Liver (tissue), 8 donors: ENCODE measurements at regions not wholly inside any gene's neighbourhood (a gene's known extent, or its start where the extent isn't known, plus 50 kb on each side); places are given as distances from the start of the nearest gene placed in this dataset.

Source experiments
- DNase-seq: peaks from one replicate; pipeline ENCODE4 v3.0.0-alpha.2; 2017; ENCODE audit warnings: low spot score
- H3K27ac ChIP-seq, 2 donors: one replicate each; pipeline ENCODE4 v1.7.0; 2013; ENCODE audit warnings: inconsistent platforms in 2 of 2, low read length in 2 of 2, control low read depth in 1 of 2, low read depth in 1 of 2, mild to moderate bottlenecking in 1 of 2
- H3K27me3 ChIP-seq, 4 donors: one replicate each; pipeline versions ENCODE4 v1.6.1 to v1.7.0; 2013; ENCODE audit warnings: low read length in 3 of 4, inconsistent platforms in 1 of 4, mild to moderate bottlenecking in 1 of 4, moderate library complexity in 1 of 4; ENCODE audit not compliant: control insufficient read depth in 4 of 4, insufficient read depth in 4 of 4
- H3K36me3 ChIP-seq, 4 donors: one replicate each; pipeline versions ENCODE4 v1.6.1 to v1.7.0; 2013; ENCODE audit warnings: low read length in 3 of 4, mild to moderate bottlenecking in 3 of 4, low read depth in 1 of 4, moderate library complexity in 1 of 4; ENCODE audit not compliant: control insufficient read depth in 4 of 4, insufficient read depth in 3 of 4
- H3K4me1 ChIP-seq, 4 donors: one replicate each; pipeline versions ENCODE4 v1.6.1 to v1.7.0; 2013; ENCODE audit warnings: low read length in 3 of 4, mild to moderate bottlenecking in 3 of 4, moderate library complexity in 1 of 4; ENCODE audit not compliant: control insufficient read depth in 4 of 4, insufficient read depth in 4 of 4
- H3K4me3 ChIP-seq, 3 donors: one replicate each; pipeline versions ENCODE4 v1.6.1 to v1.7.0; 2013; ENCODE audit warnings: low read length in 3 of 3, control low read depth in 1 of 3, low read depth in 1 of 3, mild to moderate bottlenecking in 1 of 3
- H3K9ac ChIP-seq, 2 donors: one replicate each; pipeline ENCODE4 v1.7.0; 2013; ENCODE audit warnings: low read length in 2 of 2, mild to moderate bottlenecking in 2 of 2, moderate library complexity in 2 of 2, control low read depth in 1 of 2, low read depth in 1 of 2
- H3K9me3 ChIP-seq, 4 donors: one replicate each; pipeline versions ENCODE4 v1.6.1 to v1.7.0; 2013; ENCODE audit warnings: low read length in 3 of 4; ENCODE audit not compliant: control insufficient read depth in 4 of 4
- ATF3 ChIP-seq: IDR thresholded peaks from 2 replicates; pipeline ENCODE4 v1.6.1; 2016; ENCODE audit warnings: antibody characterized with exemption
- CTCF ChIP-seq: fragments of 150-350 bp; IDR thresholded peaks from 2 replicates; pipeline ENCODE4 v1.5.1; 2017; ENCODE audit warnings: improper control_type of control experiment, low read depth, low read length; ENCODE audit not compliant: missing input control
- EGR1 ChIP-seq, 2 donors: IDR thresholded peaks; 2 replicates each; pipeline ENCODE4 v1.6.1; 2016 to 2018; ENCODE audit warnings: antibody characterized with exemption in 2 of 2, low read depth in 2 of 2
- FOXA1 ChIP-seq: IDR thresholded peaks from 2 replicates; pipeline ENCODE4 v1.6.1; 2016; ENCODE audit warnings: antibody characterized with exemption
- FOXA2 ChIP-seq: IDR thresholded peaks from 2 replicates; pipeline ENCODE4 v1.6.1; 2016; ENCODE audit warnings: antibody characterized with exemption
- GABPA ChIP-seq, 2 donors: IDR thresholded peaks in 1 of 2; conservative IDR thresholded peaks in 1 of 2; 2 replicates each; pipeline ENCODE4 v1.6.1; 2016; ENCODE audit warnings: antibody characterized with exemption in 2 of 2, mild to moderate bottlenecking in 1 of 2, moderate library complexity in 1 of 2
- HNF4A ChIP-seq, 2 donors: conservative IDR thresholded peaks; 2 replicates each; pipeline ENCODE4 v1.6.1; 2016; ENCODE audit warnings: antibody characterized with exemption in 2 of 2, mild to moderate bottlenecking in 2 of 2
- HNF4G ChIP-seq: IDR thresholded peaks from 2 replicates; pipeline ENCODE4 v1.6.1; 2016; ENCODE audit warnings: antibody characterized with exemption
- JUND ChIP-seq, 2 donors: IDR thresholded peaks; 2 replicates each; pipeline ENCODE4 v1.6.1; 2016; ENCODE audit warnings: antibody characterized with exemption in 2 of 2
- MAX ChIP-seq: IDR thresholded peaks from 2 replicates; pipeline ENCODE4 v1.6.1; 2016; ENCODE audit warnings: antibody characterized with exemption
- NR2F2 ChIP-seq: IDR thresholded peaks from 2 replicates; pipeline ENCODE4 v1.6.1; 2016; ENCODE audit warnings: antibody characterized with exemption
- RAD21 ChIP-seq, 2 donors: IDR thresholded peaks; 2 replicates each; pipeline ENCODE4 v1.6.1; 2016; ENCODE audit warnings: antibody characterized with exemption in 2 of 2, mild to moderate bottlenecking in 2 of 2
- REST ChIP-seq: IDR thresholded peaks from 2 replicates; pipeline ENCODE4 v1.6.1; 2016; ENCODE audit warnings: antibody characterized with exemption, mild to moderate bottlenecking
- RXRA ChIP-seq, 2 donors: IDR thresholded peaks; 2 replicates each; pipeline ENCODE4 v1.6.1; 2017 to 2018; ENCODE audit warnings: antibody characterized with exemption in 2 of 2, mild to moderate bottlenecking in 1 of 2
- SP1 ChIP-seq: IDR thresholded peaks from 2 replicates; pipeline ENCODE4 v1.6.1; 2018; ENCODE audit warnings: antibody characterized with exemption, mild to moderate bottlenecking
- TAF1 ChIP-seq: conservative IDR thresholded peaks from 2 replicates; pipeline ENCODE4 v1.6.1; 2016; ENCODE audit warnings: antibody characterized with exemption, mild to moderate bottlenecking
- YY1 ChIP-seq: IDR thresholded peaks from 2 replicates; pipeline ENCODE4 v1.6.1; 2016; ENCODE audit warnings: antibody characterized with exemption, mild to moderate bottlenecking
- ZBTB33 ChIP-seq: IDR thresholded peaks from 2 replicates; pipeline ENCODE4 v1.6.1; 2016; ENCODE audit warnings: antibody characterized with exemption
- WGBS: extraction: QIAGEN DNeasy Blood & Tissue Kit; methylation state at CpG from one replicate; pipeline ENCODE4 v1.1.7; 2013; 5-methylcytosine and 5-hydroxymethylcytosine counted together
- donor health status: healthy.
- donor health status: healthy.
- donor health status: healthy.
- donor health status: healthy.
- donor health status: healthy.

GRCh38 chr3:194998948-194999347, 272.0 kb downstream of the XXYLT1 start:
- Histone ChIP-seq H3K4me3 (no peak overlapping the region), H3K4me1 (peaks cover 0 to 6% (median 3%) of the 10 kb centered on the region in 4 donors), H3K9ac (no peak overlapping the region), H3K27me3 (no peaks in the 10 kb centered on the region), H3K9me3 (no peaks in the 10 kb centered on the region), H3K27ac (no peak overlapping the region), H3K36me3 (no peaks in the 10 kb centered on the region)
- 86% methylated on average over 5 of the region's 5 CpGs for WGBS
- no peak for TF ChIP-seq GABPA (IDR thresholded peaks at IDR 0.05 in 1 of 2, conservative IDR thresholded peaks at IDR 0.05 in 1 of 2)
- TF ChIP-seq YY1, result no peak
- TF ChIP-seq EGR1 (IDR thresholded peaks at IDR 0.05; ENCODE audit: low read depth in 2 of 2), result no peak
- TF ChIP-seq CTCF, result no peak
- no peak for TF ChIP-seq MAX
- TF ChIP-seq RXRA (IDR thresholded peaks at IDR 0.05), result no peak
- no peak for TF ChIP-seq FOXA2
- no peak for TF ChIP-seq HNF4A (conservative IDR thresholded peaks at IDR 0.05)
- no peak for TF ChIP-seq RAD21 (IDR thresholded peaks at IDR 0.05)
- TF ChIP-seq HNF4G, result no peak
- TF ChIP-seq NR2F2, result no peak
- no peak for TF ChIP-seq ATF3
- TF ChIP-seq REST, result no peak
- no peak for TF ChIP-seq SP1
- peak; percentile 13 for DNase-seq

GRCh38 chr3:194999491-194999890, 271.5 kb downstream of the XXYLT1 start:
- DNase-seq, result peak; percentile 5
- Histone ChIP-seq H3K9ac (no peak overlapping the region), H3K4me3 (no peak overlapping the region), H3K9me3 (no peaks in the 10 kb centered on the region), H3K27me3 (no peaks in the 10 kb centered on the region), H3K36me3 (no peaks in the 10 kb centered on the region), H3K27ac (no peak overlapping the region), H3K4me1 (peaks cover 0 to 6% (median 3%) of the 10 kb centered on the region in 4 donors)
- 90% methylated on average over 6 of the region's 6 CpGs for WGBS
- no peak for TF ChIP-seq RAD21 (IDR thresholded peaks at IDR 0.05)
- TF ChIP-seq NR2F2, result no peak
- TF ChIP-seq HNF4G, result no peak
- no peak for TF ChIP-seq REST
- TF ChIP-seq ZBTB33, result no peak
- no peak for TF ChIP-seq SP1
- TF ChIP-seq ATF3, result no peak
- no peak for TF ChIP-seq RXRA (IDR thresholded peaks at IDR 0.05)
- no peak for TF ChIP-seq YY1
- TF ChIP-seq FOXA1, result no peak
- no peak for TF ChIP-seq JUND (IDR thresholded peaks at IDR 0.05)
- no peak for TF ChIP-seq FOXA2
- TF ChIP-seq HNF4A (conservative IDR thresholded peaks at IDR 0.05), result no peak
- no peak for TF ChIP-seq EGR1 (IDR thresholded peaks at IDR 0.05; ENCODE audit: low read depth in 2 of 2)
- TF ChIP-seq TAF1, result no peak
- TF ChIP-seq MAX, result no peak
